Uterus (tissue), 3 donors: ENCODE measurements at regions not wholly inside any gene's neighbourhood (a gene's known extent, or its start where the extent isn't known, plus 50 kb on each side); places are given as distances from the start of the nearest gene placed in this dataset.

Experiments
- DNase-seq, 2 donors: peaks; one replicate each; pipeline ENCODE4 v3.0.0-alpha.2; 2019 to 2020
- H3K27ac ChIP-seq, 2 donors: fragments of 200-600 bp; sonication (generic); 1 replicate in 1 of 2; 2 replicates in 1 of 2; pipeline ENCODE4 v1.5.1; 2016 to 2018
- H3K27me3 ChIP-seq, 2 donors: fragments of 200-600 bp; sonication (generic); one replicate each; pipeline ENCODE4 v1.5.1; 2018 to 2019; ENCODE audit warnings: control low read depth in 1 of 2
- H3K36me3 ChIP-seq, 2 donors: fragments of 200-600 bp; sonication (generic); one replicate each; pipeline ENCODE4 v1.5.1; 2019; ENCODE audit warnings: control low read depth in 1 of 2
- H3K4me1 ChIP-seq, 2 donors: fragments of 200-600 bp; sonication (generic); one replicate each; pipeline ENCODE4 v1.5.1; 2018 to 2019; ENCODE audit warnings: control low read depth in 1 of 2
- H3K4me3 ChIP-seq, 2 donors: fragments of 200-600 bp; sonication (generic); 1 replicate in 1 of 2; 2 replicates in 1 of 2; pipeline ENCODE4 v1.5.1; 2018 to 2019; ENCODE audit warnings: mild to moderate bottlenecking in 1 of 2
- H3K9me3 ChIP-seq, 2 donors: fragments of 200-600 bp; sonication (generic); one replicate each; pipeline ENCODE4 v1.5.1; 2019; ENCODE audit warnings: control low read depth in 1 of 2
- CTCF ChIP-seq, 4 experiments: fragments of 200-600 bp in 2 of 4; fragments of 450-650 bp in 2 of 4; sonication (generic) in 2 of 4; IDR thresholded peaks; one replicate each; pipeline ENCODE4 v1.5.1; 2016 to 2019; ENCODE audit warnings: antibody characterized with exemption in 4 of 4, mild to moderate bottlenecking in 2 of 4, moderate library complexity in 1 of 4
- POLR2A ChIP-seq, 2 donors: fragments of 450-650 bp; IDR thresholded peaks; one replicate each; pipeline ENCODE4 v1.6.1; 2016; ENCODE audit warnings: antibody characterized with exemption in 2 of 2, mild to moderate bottlenecking in 1 of 2, moderate library complexity in 1 of 2
- intact Hi-C: fragments of 100-400 bp; cut with DNase I; formaldehyde crosslinking; loops from one replicate; pipeline ENCODE4 v1.15.1; 2023; ENCODE audit warnings: low total_unique reads
- donor health status: DM: yes; HTN: yes; CAD: no.

GRCh38 chr3:64319391-64319790 is 94.1 kb upstream of the PRICKLE2 start:
- Histone ChIP-seq H3K27ac (no peak overlapping the region), H3K9me3 (no peaks in the 10 kb centered on the region), H3K36me3 (no peaks in the 10 kb centered on the region), H3K4me1 (no peaks in the 10 kb centered on the region), H3K27me3 (no peaks in the 10 kb centered on the region), H3K4me3 (no peak overlapping the region)
- intact Hi-C loops, result no loop called here
- no peak for DNase-seq
- TF ChIP-seq POLR2A (IDR thresholded peaks at IDR 0.05) (no peak), CTCF (IDR thresholded peaks at IDR 0.05) (no peak)

GRCh38 chr3:64318668-64319271 is 93.5 kb upstream of the PRICKLE2 start:
- Histone ChIP-seq H3K9me3 (no peaks in the 10 kb centered on the region), H3K4me1 (no peaks in the 10 kb centered on the region), H3K27ac (no peak overlapping the region), H3K36me3 (no peaks in the 10 kb centered on the region), H3K4me3 (no peak overlapping the region), H3K27me3 (no peaks in the 10 kb centered on the region)
- intact Hi-C loops, result no loop called here
- no peak for DNase-seq
- no peak for TF ChIP-seq POLR2A (IDR thresholded peaks at IDR 0.05)
- no peak for TF ChIP-seq CTCF (IDR thresholded peaks at IDR 0.05)

- no peak overlapping the region for H3K4me3 ChIP-seq
- H3K27ac ChIP-seq, result no peak overlapping the region
- H3K36me3 ChIP-seq, result no peaks in the 10 kb centered on the region
- no peaks in the 10 kb centered on the region for H3K4me1 ChIP-seq
- intact Hi-C loops, result no loop called here
- DNase-seq, result no peak
- H3K27me3 ChIP-seq, result no peaks in the 10 kb centered on the region
- H3K9me3 ChIP-seq, result no peaks in the 10 kb centered on the region
- no peak for TF ChIP-seq POLR2A (IDR thresholded peaks at IDR 0.05)
- no peak for TF ChIP-seq CTCF (IDR thresholded peaks at IDR 0.05)
Observed at GRCh38 chr3:64318001-64318400, 92.7 kb upstream of the PRICKLE2 start.

GRCh38 chr3:64316971-64317370 is 91.7 kb upstream of the PRICKLE2 start:
- Histone ChIP-seq H3K36me3 (no peaks in the 10 kb centered on the region), H3K27ac (no peak overlapping the region), H3K4me1 (no peaks in the 10 kb centered on the region), H3K9me3 (no peaks in the 10 kb centered on the region), H3K4me3 (no peak overlapping the region), H3K27me3 (no peaks in the 10 kb centered on the region)
- DNase-seq, result no peak
- intact Hi-C loops, result no loop called here
- TF ChIP-seq POLR2A (IDR thresholded peaks at IDR 0.05), result no peak

- no peak overlapping the region for H3K4me3 ChIP-seq
- TF ChIP-seq POLR2A (IDR thresholded peaks at IDR 0.05), result no peak
- no peak for TF ChIP-seq CTCF (IDR thresholded peaks at IDR 0.05)
- intact Hi-C loops, result no loop called here
- no peaks in the 10 kb centered on the region for H3K36me3 ChIP-seq
- H3K27me3 ChIP-seq, result no peaks in the 10 kb centered on the region
- no peaks in the 10 kb centered on the region for H3K4me1 ChIP-seq
- H3K9me3 ChIP-seq, result no peaks in the 10 kb centered on the region
- no peak for DNase-seq
- no peak overlapping the region for H3K27ac ChIP-seq
Observed at GRCh38 chr3:64311424-64312061, 86.3 kb upstream of the PRICKLE2 start.
